Stimulated activated CD8-positive, alpha-beta memory T cell treated with anti-CD3 and anti-CD28 coated beads, Interleukin-4, amount 100 ng/mL, for 24 hours (primary cell): ENCODE measurements at regions not wholly inside any gene's neighbourhood (a gene's known extent, or its start where the extent isn't known, plus 50 kb on each side); places are given as distances from the start of the nearest gene placed in this dataset.

Experiments
- DNase-seq: peaks from one replicate; pipeline ENCODE4 v3.0.0-alpha.2; 2020; ENCODE audit warnings: low read depth

GRCh38 chr17:68812876-68813584 lies 142.2 kb downstream of the ABCA8 start:
- no peak for DNase-seq

GRCh38 chr17:68809148-68809547 lies 146.0 kb downstream of the ABCA8 start:
- DNase-seq = no peak

- no peak for DNase-seq
These were observed 147.0 kb downstream of the ABCA8 start for GRCh38 chr17:68807998-68808772.

GRCh38 chr17:68805609-68806008 lies 149.6 kb downstream of the ABCA8 start:
- no peak for DNase-seq

GRCh38 chr17:68804777-68805520 lies 150.2 kb downstream of the ABCA8 start:
- no peak for DNase-seq

- DNase-seq = no peak
These were observed 151.8 kb downstream of the ABCA8 start for GRCh38 chr17:68803164-68803929.

GRCh38 chr17:68801335-68802247 lies 153.6 kb downstream of the ABCA8 start:
- DNase-seq = no peak

GRCh38 chr17:68800751-68801150 lies 154.4 kb downstream of the ABCA8 start:
- no peak for DNase-seq

GRCh38 chr17:68794636-68795434 lies 160.4 kb downstream of the ABCA8 start:
- no peak for DNase-seq

GRCh38 chr17:68792873-68793272 lies 162.3 kb downstream of the ABCA8 start:
- DNase-seq = no peak

GRCh38 chr17:68792042-68792685 lies 163.0 kb downstream of the ABCA8 start:
- DNase-seq = no peak

- DNase-seq = no peak
These were observed 164.3 kb downstream of the ABCA8 start for GRCh38 chr17:68790931-68791330.

- no peak for DNase-seq
These were observed 164.7 kb downstream of the ABCA8 start for GRCh38 chr17:68790492-68790891.

- no peak for DNase-seq
These were observed 165.8 kb downstream of the ABCA8 start for GRCh38 chr17:68789203-68789962.

- DNase-seq = no peak
These were observed 169.4 kb downstream of the ABCA8 start for GRCh38 chr17:68785565-68786486.

GRCh38 chr17:68784431-68784830 lies 170.8 kb downstream of the ABCA8 start:
- DNase-seq = no peak

GRCh38 chr17:68783861-68784260 lies 171.3 kb downstream of the ABCA8 start:
- DNase-seq = no peak

GRCh38 chr17:68782789-68783188 lies 172.4 kb downstream of the ABCA8 start:
- DNase-seq = no peak
